Hepatocyte (in vitro differentiated cells): ENCODE measurements at regions not wholly inside any gene's neighbourhood (a gene's known extent, or its start where the extent isn't known, plus 50 kb on each side); places are given as distances from the start of the nearest gene placed in this dataset.

Experiments
- DNase-seq: peaks from one replicate; pipeline ENCODE4 v3.0.0-alpha.2; 2016; ENCODE audit warnings: low spot score
- H2AFZ ChIP-seq: fragments of 200-600 bp; sonication (generic); 2 replicates; pipeline ENCODE4 v1.6.0; 2016; ENCODE audit warnings: antibody characterized with exemption, mild to moderate bottlenecking
- H3K27ac ChIP-seq: fragments of 200-600 bp; sonication (generic); 2 replicates; pipeline ENCODE4 v1.5.1; 2016; ENCODE audit warnings: mild to moderate bottlenecking
- H3K27me3 ChIP-seq: fragments of 200-600 bp; sonication (generic); 2 replicates; pipeline ENCODE4 v1.6.1; 2016
- H3K36me3 ChIP-seq: fragments of 200-600 bp; sonication (generic); replicated peaks from 2 replicates; pipeline ENCODE4 v1.5.1; 2016; ENCODE audit warnings: low read depth; ENCODE audit not compliant: insufficient read depth
- H3K4me1 ChIP-seq: fragments of 200-600 bp; sonication (generic); 2 replicates; pipeline ENCODE4 v1.5.1; 2016; ENCODE audit warnings: mild to moderate bottlenecking, moderate library complexity; ENCODE audit not compliant: insufficient read depth
- H3K4me2 ChIP-seq: fragments of 200-600 bp; sonication (generic); 2 replicates; pipeline ENCODE4 v1.6.0; 2016
- H3K4me3 ChIP-seq: fragments of 200-600 bp; sonication (generic); 2 replicates; pipeline ENCODE4 v1.5.1; 2016; ENCODE audit warnings: mild to moderate bottlenecking
- H3K79me2 ChIP-seq: fragments of 200-600 bp; sonication (generic); 2 replicates; pipeline ENCODE4 v1.6.0; 2017; ENCODE audit warnings: mild to moderate bottlenecking
- H3K9me2 ChIP-seq: fragments of 200-600 bp; sonication (generic); replicated peaks from 2 replicates; pipeline ENCODE4 v1.6.0; 2017; ENCODE audit warnings: mild to moderate bottlenecking; ENCODE audit not compliant: insufficient read depth
- H3K9me3 ChIP-seq: fragments of 200-600 bp; sonication (generic); 2 replicates; pipeline ENCODE4 v1.5.1; 2016; ENCODE audit warnings: low read depth, mild to moderate bottlenecking
- H4K20me1 ChIP-seq: fragments of 200-600 bp; sonication (generic); 2 replicates; pipeline ENCODE4 v1.6.0; 2016; ENCODE audit warnings: mild to moderate bottlenecking; ENCODE audit not compliant: insufficient read depth, poor library complexity, severe bottlenecking
- CTCF ChIP-seq: fragments of 200-600 bp; sonication (generic); IDR thresholded peaks from 2 replicates; pipeline ENCODE4 v1.5.1; 2016; ENCODE audit warnings: antibody characterized with exemption, mild to moderate bottlenecking; ENCODE audit not compliant: poor library complexity
- EZH2 ChIP-seq: fragments of 200-600 bp; sonication (generic); IDR thresholded peaks from 2 replicates; pipeline ENCODE4 v1.6.1; 2016; ENCODE audit warnings: antibody characterized with exemption, mild to moderate bottlenecking, borderline replicate concordance
- EZH2phosphoT487 ChIP-seq: fragments of 200-600 bp; sonication (generic); IDR thresholded peaks from one replicate; pipeline ENCODE4 v1.6.1; 2018; ENCODE audit warnings: antibody characterized with exemption, mild to moderate bottlenecking, low read depth, moderate library complexity; ENCODE audit not compliant: unreplicated experiment, severe bottlenecking
- WGBS: methylation state at CpG from one replicate; pipeline ENCODE4 v1.1.6; 2016; ENCODE audit warnings: low lambda C conversion rate; ENCODE audit errors: missing lambda C conversion rate; 5-methylcytosine and 5-hydroxymethylcytosine counted together

GRCh38 chr18:38612904-38613303 lies 1047.3 kb upstream of the CELF4 start:
- Histone ChIP-seq H3K27ac (no peak overlapping the region), H3K79me2 (no peaks in the 10 kb centered on the region), H4K20me1 (no peaks in the 10 kb centered on the region), H2AFZ (no peak overlapping the region), H3K4me2 (no peak overlapping the region), H3K4me1 (no peaks in the 10 kb centered on the region), H3K27me3 (no peaks in the 10 kb centered on the region), H3K9me2 (no peaks in the 10 kb centered on the region), H3K4me3 (no peak overlapping the region), H3K36me3 (no peaks in the 10 kb centered on the region), H3K9me3 (no peaks in the 10 kb centered on the region)
- 97% methylated on average over 2 of the region's 2 CpGs for WGBS
- TF ChIP-seq CTCF (no peak), EZH2 (no peak), EZH2phosphoT487 (no peak)
- DNase-seq: no peak

GRCh38 chr18:38611036-38611964 lies 1045.7 kb upstream of the CELF4 start:
- H3K9me2 ChIP-seq: no peaks in the 10 kb centered on the region
- H3K4me3 ChIP-seq: no peak overlapping the region
- no peak overlapping the region for H3K27ac ChIP-seq
- H3K79me2 ChIP-seq: no peaks in the 10 kb centered on the region
- no peaks in the 10 kb centered on the region for H3K4me1 ChIP-seq
- TF ChIP-seq EZH2: no peak
- no peak for TF ChIP-seq CTCF
- TF ChIP-seq EZH2phosphoT487: no peak
- no peaks in the 10 kb centered on the region for H3K36me3 ChIP-seq
- WGBS: 86% methylated on average over 9 of the region's 9 CpGs
- no peak for DNase-seq
- H3K9me3 ChIP-seq: no peaks in the 10 kb centered on the region
- H2AFZ ChIP-seq: no peak overlapping the region
- H3K4me2 ChIP-seq: no peak overlapping the region
- no peaks in the 10 kb centered on the region for H3K27me3 ChIP-seq
- no peaks in the 10 kb centered on the region for H4K20me1 ChIP-seq

- Histone ChIP-seq H3K4me2 (no peak overlapping the region), H2AFZ (no peak overlapping the region), H3K4me1 (no peaks in the 10 kb centered on the region), H3K4me3 (no peak overlapping the region), H3K79me2 (no peaks in the 10 kb centered on the region), H3K9me2 (no peaks in the 10 kb centered on the region), H3K36me3 (no peaks in the 10 kb centered on the region), H3K27ac (no peak overlapping the region), H4K20me1 (no peaks in the 10 kb centered on the region), H3K27me3 (no peaks in the 10 kb centered on the region), H3K9me3 (no peaks in the 10 kb centered on the region)
- TF ChIP-seq EZH2phosphoT487 (no peak), EZH2 (no peak), CTCF (no peak)
- WGBS: 82% methylated on average over 2 of the region's 2 CpGs
- no peak for DNase-seq
These were observed 1041.2 kb upstream of the CELF4 start for GRCh38 chr18:38606841-38607240.

GRCh38 chr18:38602341-38602740 lies 1036.7 kb upstream of the CELF4 start:
- no peaks in the 10 kb centered on the region for H3K79me2 ChIP-seq
- H3K4me1 ChIP-seq: no peaks in the 10 kb centered on the region
- H3K36me3 ChIP-seq: no peaks in the 10 kb centered on the region
- H3K4me2 ChIP-seq: no peak overlapping the region
- no peak for DNase-seq
- TF ChIP-seq CTCF (no peak), EZH2 (no peak), EZH2phosphoT487 (no peak)
- no peaks in the 10 kb centered on the region for H3K9me3 ChIP-seq
- H3K27me3 ChIP-seq: no peaks in the 10 kb centered on the region
- no peaks in the 10 kb centered on the region for H4K20me1 ChIP-seq
- H2AFZ ChIP-seq: no peak overlapping the region
- no peak overlapping the region for H3K27ac ChIP-seq
- H3K4me3 ChIP-seq: no peak overlapping the region
- H3K9me2 ChIP-seq: no peaks in the 10 kb centered on the region
